Fibroblast of villous mesenchyme (primary cell): ENCODE measurements at regions not wholly inside any gene's neighbourhood (a gene's known extent, or its start where the extent isn't known, plus 50 kb on each side); places are given as distances from the start of the nearest gene placed in this dataset.
A peak's percentile ranks its signal among the peaks of the same experiment; 100 is the strongest.

Experiments
- DNase-seq: peaks from one replicate; pipeline ENCODE4 v3.0.0-alpha.2; 2010; ENCODE audit warnings: low read depth
- H3K4me3 ChIP-seq: 2 replicates; pipeline ENCODE4 v1.5.1; 2011; ENCODE audit warnings: low read depth, mild to moderate bottlenecking, low read length
- TF ChIP-seq, protein P1 (sequence below): IDR thresholded peaks from 2 replicates; pipeline ENCODE4 v1.5.1; 2012; ENCODE audit warnings: low read depth, mild to moderate bottlenecking, low read length; ENCODE audit not compliant: insufficient read depth

GRCh38 chr1:81700728-81701470 is 99.8 kb upstream of the ADGRL2 start:
- TF ChIP-seq, protein P1, sequence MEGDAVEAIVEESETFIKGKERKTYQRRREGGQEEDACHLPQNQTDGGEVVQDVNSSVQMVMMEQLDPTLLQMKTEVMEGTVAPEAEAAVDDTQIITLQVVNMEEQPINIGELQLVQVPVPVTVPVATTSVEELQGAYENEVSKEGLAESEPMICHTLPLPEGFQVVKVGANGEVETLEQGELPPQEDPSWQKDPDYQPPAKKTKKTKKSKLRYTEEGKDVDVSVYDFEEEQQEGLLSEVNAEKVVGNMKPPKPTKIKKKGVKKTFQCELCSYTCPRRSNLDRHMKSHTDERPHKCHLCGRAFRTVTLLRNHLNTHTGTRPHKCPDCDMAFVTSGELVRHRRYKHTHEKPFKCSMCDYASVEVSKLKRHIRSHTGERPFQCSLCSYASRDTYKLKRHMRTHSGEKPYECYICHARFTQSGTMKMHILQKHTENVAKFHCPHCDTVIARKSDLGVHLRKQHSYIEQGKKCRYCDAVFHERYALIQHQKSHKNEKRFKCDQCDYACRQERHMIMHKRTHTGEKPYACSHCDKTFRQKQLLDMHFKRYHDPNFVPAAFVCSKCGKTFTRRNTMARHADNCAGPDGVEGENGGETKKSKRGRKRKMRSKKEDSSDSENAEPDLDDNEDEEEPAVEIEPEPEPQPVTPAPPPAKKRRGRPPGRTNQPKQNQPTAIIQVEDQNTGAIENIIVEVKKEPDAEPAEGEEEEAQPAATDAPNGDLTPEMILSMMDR: no peak
- no peak overlapping the region for H3K4me3 ChIP-seq
- DNase-seq: no peak

DNA sequence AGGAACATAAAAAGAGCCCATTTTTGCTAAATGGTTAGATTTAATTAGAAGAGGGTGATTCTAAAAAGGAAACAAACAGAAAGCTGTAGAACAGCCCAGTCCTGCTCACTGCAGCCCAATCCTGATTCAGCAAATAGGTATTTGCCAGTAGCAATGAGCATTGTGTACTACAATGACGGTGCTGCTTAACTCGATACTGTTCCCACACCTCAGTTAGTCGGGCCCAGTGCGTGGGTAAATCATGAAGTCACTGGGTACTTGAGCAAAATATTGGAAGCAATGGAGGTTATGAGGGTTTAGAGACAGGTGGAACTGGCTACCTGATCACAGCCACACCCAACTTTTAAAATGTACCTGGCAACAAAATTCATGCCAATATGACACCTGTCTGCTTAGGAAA is 101.5 kb upstream of the ADGRL2 start:
- TF ChIP-seq, protein P1: no peak
- H3K4me3 ChIP-seq: no peak overlapping the region
- DNase-seq: peak; percentile 63

GRCh38 chr1:81695741-81696140 is 105.0 kb upstream of the ADGRL2 start:
- no peak overlapping the region for H3K4me3 ChIP-seq
- TF ChIP-seq, protein P1: no peak
- DNase-seq: peak; percentile 83

DNA sequence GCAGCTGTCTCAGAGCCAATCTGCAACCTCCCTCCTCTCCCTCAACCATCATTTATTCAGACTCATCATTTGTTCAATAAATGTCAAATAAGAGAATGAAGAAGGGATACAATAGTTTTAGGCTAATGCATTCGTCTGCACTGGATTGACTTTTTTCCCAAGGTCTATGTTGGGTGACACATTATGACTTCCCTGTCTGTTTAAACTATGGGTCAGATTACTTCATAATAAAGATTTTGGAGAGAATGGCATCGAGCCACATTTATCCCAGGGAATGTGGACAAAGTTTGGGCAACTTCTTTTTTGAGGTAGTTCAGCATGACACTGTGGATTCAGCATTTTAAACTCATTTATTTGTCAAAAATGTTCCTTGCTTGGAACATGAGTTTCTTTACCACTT is 107.4 kb upstream of the ADGRL2 start:
- DNase-seq: no peak
- no peak overlapping the region for H3K4me3 ChIP-seq
- TF ChIP-seq, protein P1: no peak

GRCh38 chr1:81690676-81691453 is 109.9 kb upstream of the ADGRL2 start:
- H3K4me3 ChIP-seq: no peak overlapping the region
- peak; percentile 56 for DNase-seq
- TF ChIP-seq, protein P1: no peak

DNA sequence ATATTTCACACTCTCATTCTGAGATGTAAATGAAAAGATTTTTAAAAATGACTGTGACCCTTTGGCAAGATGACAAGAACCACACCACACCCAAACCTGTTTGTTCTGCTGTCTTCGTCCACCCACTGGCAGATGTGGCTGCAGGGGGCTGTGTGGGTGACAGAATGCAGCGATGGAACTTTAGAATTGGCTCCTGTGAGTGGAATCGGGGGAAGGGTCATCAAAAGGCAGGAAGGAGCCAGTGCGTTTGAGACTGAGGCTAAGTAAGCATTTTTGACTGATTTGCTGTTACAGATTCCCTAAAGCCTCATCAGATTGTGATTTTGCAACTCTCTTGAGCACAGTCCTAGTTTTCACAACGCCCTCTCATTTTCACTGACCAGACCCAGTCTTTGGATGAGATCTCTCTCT is 111.2 kb upstream of the ADGRL2 start:
- peak; percentile 79 for DNase-seq
- no peak overlapping the region for H3K4me3 ChIP-seq
- TF ChIP-seq, protein P1: no peak
